Nephron progenitor cell (in vitro differentiated cells): ENCODE measurements at regions not wholly inside any gene's neighbourhood (a gene's known extent, or its start where the extent isn't known, plus 50 kb on each side); places are given as distances from the start of the nearest gene placed in this dataset.

ENCODE experiments used
- DNase-seq: peaks from one replicate; pipeline ENCODE4 v3.0.0; 2021
- H3K27ac Mint-ChIP-seq: 2 replicates; pipeline ENCODE4 v1.8.0; 2021; ENCODE audit warnings: mild to moderate bottlenecking, moderate library complexity, mixed read lengths
- H3K27me3 Mint-ChIP-seq: 2 replicates; pipeline ENCODE4 v1.8.0; 2021; ENCODE audit warnings: mild to moderate bottlenecking, low read depth, mixed read lengths; ENCODE audit not compliant: poor library complexity
- H3K36me3 Mint-ChIP-seq: 2 replicates; pipeline ENCODE4 v1.8.0; 2021; ENCODE audit warnings: low read depth, mixed read lengths
- H3K4me1 Mint-ChIP-seq: 2 replicates; pipeline ENCODE4 v1.8.0; 2021; ENCODE audit warnings: mixed read lengths
- H3K4me3 Mint-ChIP-seq: 2 replicates; pipeline ENCODE4 v1.8.0; 2021; ENCODE audit warnings: mild to moderate bottlenecking, moderate library complexity, mixed read lengths
- H3K9me3 Mint-ChIP-seq: 2 replicates; pipeline ENCODE4 v1.8.0; 2021; ENCODE audit warnings: mild to moderate bottlenecking, moderate library complexity, mixed read lengths
- CTCF ChIP-seq: fragments of 200-600 bp; sonication (generic); IDR thresholded peaks from 2 replicates; pipeline ENCODE4 v1.5.0; 2021; ENCODE audit warnings: antibody characterized with exemption

GRCh38 chr1:239184561-239185244 is 201.7 kb upstream of the CHRM3 start:
- no peak overlapping the region for H3K4me3 Mint-ChIP-seq
- H3K27ac Mint-ChIP-seq = no peak overlapping the region
- DNase-seq = no peak
- TF ChIP-seq CTCF = no peak
- no peaks in the 10 kb centered on the region for H3K4me1 Mint-ChIP-seq
- H3K27me3 Mint-ChIP-seq = peaks cover 11% of the 10 kb centered on the region
- no peaks in the 10 kb centered on the region for H3K36me3 Mint-ChIP-seq
- H3K9me3 Mint-ChIP-seq = no peaks in the 10 kb centered on the region

GRCh38 chr1:239178961-239179360 is 207.4 kb upstream of the CHRM3 start:
- H3K27ac Mint-ChIP-seq = no peak overlapping the region
- no peaks in the 10 kb centered on the region for H3K36me3 Mint-ChIP-seq
- peaks cover 30% of the 10 kb centered on the region for H3K4me1 Mint-ChIP-seq
- no peak overlapping the region for H3K4me3 Mint-ChIP-seq
- peaks cover 10% of the 10 kb centered on the region for H3K9me3 Mint-ChIP-seq
- DNase-seq = no peak
- TF ChIP-seq CTCF = no peak
- H3K27me3 Mint-ChIP-seq = peaks cover 3% of the 10 kb centered on the region

GRCh38 chr1:239174880-239175279 is 211.5 kb upstream of the CHRM3 start:
- Mint-ChIP-seq H3K36me3 (no peaks in the 10 kb centered on the region), H3K4me1 (peaks cover 43% of the 10 kb centered on the region), H3K27ac (no peak overlapping the region), H3K27me3 (no peaks in the 10 kb centered on the region), H3K4me3 (no peak overlapping the region), H3K9me3 (peaks cover 21% of the 10 kb centered on the region)
- no peak for TF ChIP-seq CTCF
- DNase-seq = no peak

GRCh38 chr1:239170828-239171227 is 215.5 kb upstream of the CHRM3 start:
- Mint-ChIP-seq H3K9me3 (peaks cover 20% of the 10 kb centered on the region), H3K27me3 (no peaks in the 10 kb centered on the region), H3K4me1 (peaks cover 15% of the 10 kb centered on the region), H3K27ac (no peak overlapping the region), H3K4me3 (no peak overlapping the region), H3K36me3 (no peaks in the 10 kb centered on the region)
- no peak for TF ChIP-seq CTCF
- DNase-seq = no peak

- no peak for DNase-seq
- H3K4me3 Mint-ChIP-seq = no peak overlapping the region
- no peak overlapping the region for H3K27ac Mint-ChIP-seq
- H3K9me3 Mint-ChIP-seq = peaks cover 16% of the 10 kb centered on the region
- peaks cover 13% of the 10 kb centered on the region for H3K4me1 Mint-ChIP-seq
- TF ChIP-seq CTCF = no peak
- no peaks in the 10 kb centered on the region for H3K36me3 Mint-ChIP-seq
- no peaks in the 10 kb centered on the region for H3K27me3 Mint-ChIP-seq
Observed at GRCh38 chr1:239169276-239169675, 217.1 kb upstream of the CHRM3 start.
